Hepatic stellate cell (primary cell): ENCODE measurements at regions not wholly inside any gene's neighbourhood (a gene's known extent, or its start where the extent isn't known, plus 50 kb on each side); places are given as distances from the start of the nearest gene placed in this dataset.

Experiments
- DNase-seq: peaks from one replicate; pipeline ENCODE4 v3.0.0; 2011; ENCODE audit warnings: low spot score

GRCh38 chr17:79280866-79281572, 206.4 kb downstream of the ENGASE start:
- no peak for DNase-seq

DNA sequence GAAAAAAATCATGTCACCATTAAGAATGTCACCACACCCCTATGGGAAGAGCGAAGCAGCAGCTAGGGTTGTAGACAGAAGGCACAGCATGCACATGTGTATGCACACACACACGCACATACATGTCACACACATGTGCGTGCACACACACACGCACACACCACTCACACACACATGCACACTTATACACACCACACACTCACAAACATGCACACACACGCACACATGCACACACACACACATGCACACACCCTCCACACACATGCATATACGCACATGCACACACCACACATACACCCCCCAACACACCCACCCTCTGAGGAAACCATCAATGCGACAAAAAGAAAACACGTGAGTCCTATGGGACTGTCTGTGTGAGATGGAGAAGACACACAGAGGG, 205.4 kb downstream of the ENGASE start:
- DNase-seq = no peak

DNA sequence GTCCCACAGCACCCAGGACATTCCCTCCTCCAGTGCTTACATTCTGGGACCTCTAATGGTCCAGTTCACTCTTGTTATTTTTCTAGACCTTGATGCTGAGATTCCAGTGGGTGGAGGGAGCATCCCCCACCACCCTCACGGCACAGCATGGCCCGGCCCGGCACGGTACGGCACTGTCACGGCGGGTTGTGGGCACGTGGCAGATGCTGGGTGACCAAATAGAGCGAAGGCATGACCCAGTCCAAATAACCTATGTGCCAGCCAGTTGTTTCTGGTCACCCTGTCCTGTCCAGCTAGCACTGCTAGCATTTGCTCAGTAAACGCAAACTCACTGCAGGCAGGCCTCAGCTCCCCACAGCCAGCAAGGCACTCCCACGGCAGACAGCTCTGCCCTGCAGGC, 204.7 kb downstream of the ENGASE start:
- no peak for DNase-seq

DNA sequence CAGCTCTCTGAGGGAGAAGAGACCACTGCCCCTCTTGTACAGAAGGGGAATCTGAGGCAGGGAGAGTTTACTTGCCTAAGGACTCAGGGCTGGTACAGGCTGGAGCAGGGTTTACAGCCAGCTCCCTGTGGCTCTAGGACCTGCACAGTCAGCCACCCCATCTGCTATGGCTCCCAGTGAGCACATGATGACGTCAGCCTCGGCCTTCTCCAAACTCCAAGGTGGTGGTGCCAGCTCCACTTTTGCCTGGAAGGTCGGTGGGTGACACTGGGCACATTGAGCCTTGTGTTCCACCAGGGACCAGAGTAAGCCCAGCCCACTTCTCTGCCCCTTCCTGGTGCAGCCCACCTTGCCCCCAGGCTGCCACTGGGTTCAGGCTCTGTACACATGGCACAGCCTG, 202.2 kb downstream of the ENGASE start:
- no peak for DNase-seq

- DNase-seq = no peak
These were observed 199.0 kb downstream of the ENGASE start for GRCh38 chr17:79273660-79274059.

GRCh38 chr17:79272666-79273219, 198.1 kb downstream of the ENGASE start:
- no peak for DNase-seq

GRCh38 chr17:79272220-79272619, 197.6 kb downstream of the ENGASE start:
- DNase-seq = no peak

- DNase-seq = no peak
These were observed 195.0 kb downstream of the ENGASE start for GRCh38 chr17:79269620-79270019.

- no peak for DNase-seq
These were observed 188.6 kb downstream of the ENGASE start for GRCh38 chr17:79263191-79263590.

DNA sequence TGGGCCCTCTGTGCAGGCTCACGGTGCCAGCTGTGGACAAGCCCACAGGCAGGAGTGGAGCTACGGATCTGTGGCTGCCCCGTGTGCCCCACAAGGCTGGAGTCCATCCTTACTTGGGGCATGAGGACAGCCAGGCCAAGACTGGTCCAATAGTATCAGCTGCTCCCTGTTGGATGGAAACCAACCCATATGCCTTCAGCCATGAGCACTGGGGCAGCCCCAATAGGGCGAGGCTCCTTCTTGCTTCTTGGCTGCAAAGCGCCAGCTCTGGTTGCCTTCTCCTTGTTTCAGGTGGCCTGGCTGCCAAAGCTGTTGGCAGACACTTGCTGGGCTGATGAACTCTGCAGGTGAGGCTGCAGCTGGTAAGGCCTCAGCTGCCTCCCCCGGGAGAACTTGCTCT, 188.0 kb downstream of the ENGASE start:
- no peak for DNase-seq

DNA sequence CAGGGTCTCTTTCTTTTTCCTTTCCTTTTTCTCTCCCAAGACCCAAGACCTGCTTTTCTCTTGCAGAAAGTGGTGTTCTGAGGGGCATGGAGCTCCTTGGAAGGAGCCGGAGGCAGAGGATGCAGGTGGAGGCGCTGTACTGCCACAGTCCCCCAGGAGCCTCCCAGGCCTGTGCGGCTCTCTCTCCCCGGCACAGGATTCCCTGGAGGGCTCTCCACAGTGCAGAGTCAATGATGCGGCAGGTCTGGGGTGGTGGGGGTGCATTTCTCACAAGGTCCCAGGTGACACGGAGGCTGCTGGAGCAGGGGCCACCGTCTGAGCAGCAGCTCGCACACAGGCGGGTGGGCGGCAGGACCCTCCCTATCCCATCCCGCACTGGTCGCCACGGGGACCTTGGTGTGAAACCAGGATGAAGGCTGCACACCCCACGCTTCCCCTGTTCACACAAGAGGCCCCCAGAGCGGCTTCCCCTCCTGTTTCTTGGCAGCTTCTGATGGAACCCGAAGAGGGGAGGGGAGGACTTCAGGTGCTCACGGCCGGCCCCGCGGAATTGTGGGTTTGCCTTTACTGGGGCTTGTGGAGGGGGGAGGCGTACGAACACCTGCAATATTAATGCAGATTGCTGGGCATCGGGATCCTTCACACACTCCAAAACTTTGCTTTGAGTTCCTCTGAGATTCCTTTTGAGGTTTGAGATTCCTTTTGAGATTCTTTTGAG, 186.9 kb downstream of the ENGASE start:
- DNase-seq = no peak

GRCh38 chr17:79258843-79259242, 184.2 kb downstream of the ENGASE start:
- DNase-seq = no peak

- no peak for DNase-seq
These were observed 183.4 kb downstream of the ENGASE start for GRCh38 chr17:79258041-79258440.

DNA sequence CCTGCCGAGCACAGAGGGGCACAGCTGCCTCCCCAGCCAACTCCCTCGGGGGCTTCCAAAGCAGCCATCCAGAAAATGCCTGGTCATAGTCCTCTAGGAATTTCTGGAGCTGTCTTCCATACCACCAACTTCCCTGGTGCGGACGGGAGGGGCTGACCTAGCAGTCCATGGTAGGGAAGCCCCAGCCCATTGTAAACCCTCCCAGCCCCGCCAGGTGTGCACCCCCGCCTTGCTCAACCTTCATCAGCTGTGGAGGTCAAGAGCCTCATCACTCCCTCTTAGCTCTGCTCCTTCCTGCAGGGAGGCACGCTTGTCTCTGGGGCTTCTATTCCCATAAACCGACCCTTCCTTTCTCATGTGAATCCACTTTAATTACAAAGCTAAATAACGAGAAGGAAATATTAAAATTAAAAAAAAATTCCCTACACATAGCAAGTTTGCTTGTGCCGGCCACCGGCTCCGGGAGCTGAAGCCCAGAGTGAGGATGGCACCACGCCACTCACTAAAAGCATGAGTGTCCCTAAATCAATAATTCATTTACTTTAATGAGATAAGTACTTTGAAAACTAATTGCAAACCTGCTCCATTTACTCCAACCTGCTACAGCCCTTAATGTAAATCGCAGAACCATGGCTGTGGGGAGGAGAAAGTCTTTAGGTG, 181.4 kb downstream of the ENGASE start:
- no peak for DNase-seq

- DNase-seq = no peak
These were observed 180.8 kb downstream of the ENGASE start for GRCh38 chr17:79255456-79255855.

- no peak for DNase-seq
These were observed 180.4 kb downstream of the ENGASE start for GRCh38 chr17:79255046-79255445.

DNA sequence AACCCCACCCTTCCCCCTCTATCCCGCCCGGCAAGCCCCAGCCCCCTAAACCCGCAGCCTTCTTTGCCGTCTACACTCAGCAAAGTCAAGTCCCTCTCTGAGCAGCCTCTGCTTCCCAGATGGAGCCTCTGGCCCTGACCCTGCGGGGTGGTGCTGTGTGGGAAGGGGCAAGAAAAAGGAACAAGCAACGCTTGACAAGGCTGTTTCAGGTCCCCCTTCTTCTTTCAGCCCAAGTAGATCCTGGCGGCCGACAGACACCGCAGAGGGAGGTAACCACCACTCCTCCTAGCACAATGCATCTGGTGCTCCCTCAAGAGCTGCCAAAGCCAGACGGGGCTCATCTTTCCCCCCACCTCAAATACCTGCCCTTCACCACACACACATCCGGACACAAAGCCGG, 178.3 kb downstream of the ENGASE start:
- no peak for DNase-seq

DNA sequence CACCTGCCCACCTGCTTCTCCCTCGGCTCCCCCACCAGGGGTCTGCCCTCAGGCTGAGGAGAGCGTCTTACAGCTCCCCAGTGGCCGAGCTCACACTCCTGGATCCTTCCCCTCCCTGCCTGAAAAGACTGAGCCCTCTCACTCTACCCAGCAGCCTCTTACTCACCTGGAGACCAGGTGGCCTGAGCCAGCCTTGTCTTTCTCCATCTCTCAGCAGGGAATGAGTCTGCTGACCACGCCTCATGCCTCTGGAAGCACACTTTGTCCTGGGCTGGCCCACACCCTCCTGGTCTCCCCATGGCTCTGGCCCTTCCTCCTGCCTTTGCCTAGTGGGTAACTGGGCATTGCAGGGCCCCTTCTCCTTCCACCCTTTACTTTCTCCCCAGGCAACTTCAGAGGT, 177.2 kb downstream of the ENGASE start:
- DNase-seq = no peak

GRCh38 chr17:79249929-79250521, 175.4 kb downstream of the ENGASE start:
- DNase-seq = no peak

DNA sequence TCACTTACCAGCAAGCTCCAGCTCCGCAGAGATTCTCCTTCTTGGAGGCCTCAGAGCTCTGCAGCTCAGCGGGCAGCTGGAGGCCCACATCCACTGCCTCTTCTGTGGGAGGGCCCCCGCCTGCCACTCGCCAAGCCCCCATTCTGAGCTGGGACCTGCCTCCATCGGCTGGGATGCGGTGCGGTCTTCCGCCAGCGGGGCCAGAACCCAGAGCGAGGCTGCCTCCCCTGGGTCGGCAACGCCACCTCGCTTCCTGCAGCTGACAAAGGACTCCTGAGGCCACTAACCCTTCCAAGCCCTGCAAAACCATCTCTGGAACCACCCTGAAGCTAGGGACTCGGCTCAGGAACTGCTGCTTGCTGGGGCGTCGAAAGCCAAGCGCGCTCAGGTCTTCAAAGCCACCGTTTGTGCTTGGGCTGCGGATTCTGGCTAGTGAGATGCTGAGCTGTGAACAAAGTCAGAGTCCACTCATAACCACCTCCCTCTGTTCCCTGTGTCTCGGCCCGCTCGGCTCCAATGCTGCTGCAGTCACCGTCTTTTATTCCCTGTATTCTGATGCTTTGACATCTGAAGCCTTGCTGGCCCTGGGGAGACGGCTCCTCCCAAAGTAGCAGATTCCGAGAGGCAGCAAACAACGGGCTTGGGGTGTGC, 174.3 kb downstream of the ENGASE start:
- no peak for DNase-seq

DNA sequence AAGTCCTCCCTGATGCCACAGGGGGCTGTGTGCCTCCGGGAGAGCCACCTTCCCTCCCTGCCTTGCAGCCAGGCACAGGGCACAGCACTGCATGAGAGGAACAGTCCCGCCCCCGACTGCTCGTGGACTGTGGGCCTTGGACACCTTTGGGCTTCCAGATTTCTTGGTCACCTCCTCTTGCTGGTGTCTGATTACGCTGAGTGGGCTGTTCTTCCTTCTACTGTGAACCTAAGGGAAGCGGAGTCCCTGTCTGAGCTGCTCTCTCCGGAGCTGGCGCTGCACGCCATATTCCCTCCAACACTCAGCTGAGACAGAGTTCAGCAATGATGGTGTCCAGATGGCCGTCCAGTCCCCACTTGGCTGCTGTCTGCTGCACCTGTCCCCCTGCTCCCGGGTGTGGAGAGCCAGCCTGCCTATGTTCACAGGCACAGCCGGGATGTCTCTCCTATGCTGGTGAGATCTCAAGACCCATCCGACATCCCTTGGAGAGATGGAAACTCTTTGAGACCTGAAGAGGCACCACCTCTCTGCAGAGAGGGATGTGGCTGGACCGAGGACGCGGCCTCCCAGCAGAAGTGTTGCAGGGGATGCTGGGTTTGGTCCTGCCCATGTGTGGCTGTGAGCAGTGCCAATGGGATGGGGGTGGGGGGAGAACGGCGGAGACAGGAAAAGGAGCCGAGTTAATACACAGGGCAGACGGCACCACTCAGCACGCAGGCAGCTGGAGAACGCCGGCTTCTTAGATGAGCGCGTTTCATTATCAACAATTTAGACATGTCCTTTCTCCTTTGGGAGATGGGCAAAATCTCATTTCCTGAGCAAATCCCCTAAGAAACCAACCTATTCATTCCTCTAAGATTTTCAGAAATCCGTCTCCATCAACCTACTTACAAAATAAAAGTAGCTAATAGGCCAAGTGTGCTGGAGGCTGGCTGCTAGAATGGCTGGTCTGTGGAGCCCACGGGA, 171.9 kb downstream of the ENGASE start:
- DNase-seq = no peak
